Hematopoietic multipotent progenitor cell (in vitro differentiated cells): ENCODE measurements at regions not wholly inside any gene's neighbourhood (a gene's known extent, or its start where the extent isn't known, plus 50 kb on each side); places are given as distances from the start of the nearest gene placed in this dataset.
"Not testable (repeated sequence)": the region's sequence is repeated elsewhere in the genome, so short reads cannot be mapped to it uniquely, and the experiment has no call there.

Source experiments
- DNase-seq, 3 donors: peaks; one replicate each; pipeline ENCODE4 v3.0.0-alpha.2; 2011 to 2015; ENCODE audit warnings: low read depth in 2 of 3, low spot score in 2 of 3

DNA sequence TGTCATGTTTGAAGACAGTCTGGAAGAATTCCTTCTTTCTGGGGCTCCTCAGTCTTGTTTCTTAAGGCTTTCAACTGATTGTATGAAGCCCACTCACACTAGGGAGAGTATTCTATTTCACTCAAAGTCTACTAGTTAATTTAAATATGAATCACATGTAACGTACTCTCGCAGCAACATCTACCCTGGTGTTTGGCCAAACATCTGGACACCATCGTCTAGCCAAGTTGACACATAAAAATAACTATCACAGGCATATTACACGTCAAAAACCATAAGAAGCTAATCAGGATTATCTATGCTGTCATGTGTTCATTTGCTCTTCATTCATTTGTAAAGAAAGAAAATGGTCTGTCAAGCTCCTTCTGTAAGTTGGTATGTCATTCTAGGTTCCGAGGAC lies 787.4 kb downstream of the KCNJ2 start:
- DNase-seq: no peak

DNA sequence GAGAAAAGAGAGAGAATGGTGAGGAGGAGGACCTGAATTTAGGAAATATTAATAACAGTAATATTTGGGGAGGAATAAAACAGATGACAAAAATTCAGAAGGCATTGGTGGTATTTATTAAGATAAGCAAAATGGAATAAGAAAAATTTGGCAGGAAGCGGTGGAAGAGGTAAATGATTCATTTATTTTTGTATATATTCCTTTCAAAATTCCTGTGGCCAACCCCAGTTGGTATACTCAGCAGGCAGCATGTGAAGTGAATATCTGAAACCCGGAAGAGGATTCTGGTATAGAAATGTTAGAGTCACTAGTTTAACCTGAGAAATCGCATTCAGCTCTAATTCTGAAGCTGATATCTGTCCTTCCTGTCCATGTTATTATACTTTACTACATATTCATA lies 792.0 kb downstream of the KCNJ2 start:
- DNase-seq: no peak

DNA sequence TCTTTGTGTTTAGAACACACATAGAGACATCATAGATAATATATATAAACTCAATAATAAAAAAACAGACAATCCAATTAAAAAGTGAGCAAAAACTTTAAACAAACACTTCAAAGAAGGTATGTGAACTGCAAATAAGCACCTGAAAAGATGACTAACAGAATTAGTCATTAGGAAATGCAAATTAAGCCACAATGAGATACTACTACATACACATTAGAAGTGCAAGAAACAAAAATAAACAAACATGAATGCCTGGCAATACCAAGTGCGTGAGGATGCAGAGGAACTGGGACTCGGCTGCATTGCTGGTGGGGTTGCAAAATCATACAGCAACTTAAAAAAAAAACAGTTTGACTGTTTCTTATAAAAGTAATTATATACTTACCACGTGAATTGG lies 799.0 kb downstream of the KCNJ2 start:
- DNase-seq: no peak

DNA sequence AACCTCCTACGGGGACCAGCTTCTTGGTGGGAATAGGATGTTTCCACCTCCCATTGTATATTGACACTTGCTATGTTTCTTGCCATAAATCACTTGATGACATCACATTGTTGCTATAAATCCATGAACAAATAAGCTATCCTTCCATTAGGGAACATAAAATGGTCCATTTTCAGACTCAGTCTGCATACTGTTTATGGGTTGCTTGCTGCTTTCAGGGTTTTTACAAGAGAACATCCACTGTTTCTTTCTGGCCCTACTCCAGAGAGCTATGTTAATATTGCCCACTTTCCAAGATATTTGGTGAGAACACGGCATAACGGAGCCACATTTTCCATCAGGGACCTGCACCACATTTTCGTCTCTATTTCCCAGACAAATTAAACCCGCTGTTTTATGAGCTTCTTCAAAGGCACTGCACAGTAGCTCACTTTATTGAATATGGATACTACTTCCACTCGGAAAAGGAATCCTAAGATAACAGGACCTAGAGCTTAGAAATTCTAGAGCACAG lies 800.2 kb downstream of the KCNJ2 start:
- DNase-seq: no peak

DNA sequence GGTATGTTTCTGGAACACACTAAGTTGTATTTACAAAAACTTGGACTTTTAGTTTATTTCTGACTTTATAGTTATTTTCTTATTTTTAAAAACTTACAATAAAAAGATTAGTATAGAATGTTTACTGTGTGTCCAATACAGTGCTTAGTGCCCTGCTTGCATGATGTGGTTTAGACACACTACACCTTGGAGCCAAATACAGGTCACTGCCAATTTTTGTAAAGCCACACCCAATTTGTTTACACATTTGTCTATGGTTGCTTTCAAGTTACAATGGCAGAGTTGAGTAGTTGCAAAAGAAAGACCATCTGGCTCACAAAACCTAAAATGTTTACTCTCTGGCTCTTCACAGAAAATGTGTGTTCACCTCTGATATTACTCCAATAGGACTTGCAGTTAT lies 807.1 kb downstream of the KCNJ2 start:
- no peak for DNase-seq

DNA sequence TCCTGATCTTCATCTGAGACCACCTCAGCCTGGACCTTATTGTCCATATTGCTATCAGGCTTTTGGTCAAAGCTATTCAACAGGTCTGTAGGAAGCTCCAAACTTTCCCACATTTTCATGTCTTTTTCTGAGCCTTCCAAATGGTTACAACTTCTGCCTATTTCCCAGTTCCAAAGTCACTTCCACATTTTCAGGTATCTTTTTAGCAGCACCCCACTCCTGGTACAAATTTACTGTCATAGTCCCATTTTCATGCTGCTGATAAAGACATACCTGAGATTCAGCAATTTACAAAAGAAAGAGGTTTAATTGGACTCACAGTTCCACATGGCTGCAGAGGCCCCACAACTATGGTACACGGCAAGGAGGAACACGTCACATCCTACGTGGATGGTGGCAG lies 815.5 kb downstream of the KCNJ2 start:
- no peak for DNase-seq

DNA sequence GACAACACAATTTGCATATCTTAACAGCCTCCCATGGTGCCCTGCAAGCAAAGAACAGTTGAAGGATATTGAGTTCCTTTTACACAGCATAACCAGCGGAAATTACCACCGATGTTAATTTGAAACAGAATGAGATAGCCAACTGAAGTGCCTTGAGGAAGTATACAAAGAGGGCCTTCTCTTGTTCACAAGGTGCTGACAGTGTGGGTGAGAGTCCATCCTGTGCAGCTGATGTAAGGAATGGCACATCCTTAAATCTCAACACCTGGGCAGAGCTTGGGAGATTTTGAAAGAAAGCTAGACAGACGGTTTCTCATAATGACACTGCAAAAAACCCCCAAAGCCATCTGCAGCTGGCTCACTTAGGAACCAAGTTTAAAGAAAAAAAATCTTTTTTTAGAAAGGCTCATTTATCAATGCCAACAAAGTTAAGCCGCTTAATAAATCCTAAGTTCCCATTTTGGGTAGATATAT lies 818.6 kb downstream of the KCNJ2 start:
- DNase-seq: peak in 2 of 3 donors; percentile 39 to 81

DNA sequence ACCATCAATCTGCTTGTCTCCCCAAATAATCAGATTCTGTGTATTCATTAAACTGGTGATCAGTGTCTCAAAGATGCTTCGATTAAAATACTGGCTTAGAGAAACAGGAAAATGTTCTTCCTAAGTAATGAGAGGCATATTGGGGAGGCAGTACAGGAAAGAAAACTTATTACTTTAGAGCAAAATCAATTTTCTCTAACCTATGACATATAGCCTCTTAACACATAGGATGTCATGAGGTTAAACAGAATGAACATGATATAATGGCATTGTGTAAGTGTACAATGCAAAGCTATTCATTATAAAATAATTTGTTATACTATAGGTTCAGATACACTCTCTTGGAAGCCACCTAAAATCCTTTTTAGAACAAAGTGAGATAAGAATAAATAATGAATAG lies 819.3 kb downstream of the KCNJ2 start:
- DNase-seq: no peak

DNA sequence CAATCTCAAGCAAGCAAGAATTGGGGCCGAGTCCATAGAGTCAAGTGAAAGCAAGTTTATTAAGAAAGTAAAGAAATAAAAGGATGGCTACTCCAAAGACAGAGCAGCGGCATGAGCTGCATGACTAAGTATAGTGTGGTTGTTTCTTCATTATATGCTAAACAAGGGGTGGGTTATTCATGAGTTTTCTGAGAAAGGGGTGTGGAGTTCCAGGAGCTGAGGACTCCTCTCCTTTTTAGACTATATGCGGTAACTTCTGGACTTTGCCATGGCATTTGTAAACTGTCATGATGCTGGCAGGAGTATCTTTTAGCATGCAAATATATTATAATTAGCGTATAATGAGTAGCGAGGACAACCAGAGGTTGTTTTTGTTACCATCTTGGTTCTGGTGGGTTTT lies 819.9 kb downstream of the KCNJ2 start:
- no peak for DNase-seq

DNA sequence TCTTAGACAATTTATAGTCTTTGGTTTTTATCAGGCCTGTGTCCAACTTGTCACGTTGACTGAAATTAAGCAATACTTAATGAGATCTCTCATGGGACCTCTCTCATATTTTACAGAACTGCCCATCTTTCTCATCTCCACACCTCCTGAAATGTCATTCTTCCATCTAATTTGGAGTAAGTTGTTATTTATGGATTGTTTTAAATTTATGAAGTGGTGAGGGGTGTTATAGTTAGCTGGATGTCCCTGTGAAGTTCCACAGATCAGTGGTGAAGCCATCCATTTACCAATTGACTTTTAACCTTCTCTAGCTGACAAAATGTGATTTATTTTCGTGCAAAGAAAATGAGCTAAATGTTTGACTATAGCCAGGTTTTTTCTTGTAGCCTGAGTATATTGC lies 824.9 kb downstream of the KCNJ2 start:
- no peak for DNase-seq

DNA sequence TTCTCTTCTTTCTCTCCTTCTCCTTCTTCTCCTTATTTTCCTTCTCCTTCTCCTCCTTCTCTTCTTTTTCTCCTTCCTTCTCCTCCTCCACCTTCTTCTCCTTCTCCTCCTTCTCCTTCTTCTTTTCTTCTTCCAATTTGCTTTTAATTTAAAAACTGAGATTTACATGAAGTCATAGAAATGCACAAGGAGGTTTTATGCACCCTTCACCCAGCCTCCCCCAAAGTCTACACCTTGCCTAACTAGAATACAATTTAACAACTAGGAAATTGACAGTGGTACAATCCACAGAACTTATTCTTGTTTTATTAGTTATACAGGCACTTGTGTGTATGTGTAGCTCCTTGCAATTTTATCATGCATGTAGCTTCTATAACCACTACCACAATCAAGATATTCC lies 826.7 kb downstream of the KCNJ2 start:
- no peak for DNase-seq

DNA sequence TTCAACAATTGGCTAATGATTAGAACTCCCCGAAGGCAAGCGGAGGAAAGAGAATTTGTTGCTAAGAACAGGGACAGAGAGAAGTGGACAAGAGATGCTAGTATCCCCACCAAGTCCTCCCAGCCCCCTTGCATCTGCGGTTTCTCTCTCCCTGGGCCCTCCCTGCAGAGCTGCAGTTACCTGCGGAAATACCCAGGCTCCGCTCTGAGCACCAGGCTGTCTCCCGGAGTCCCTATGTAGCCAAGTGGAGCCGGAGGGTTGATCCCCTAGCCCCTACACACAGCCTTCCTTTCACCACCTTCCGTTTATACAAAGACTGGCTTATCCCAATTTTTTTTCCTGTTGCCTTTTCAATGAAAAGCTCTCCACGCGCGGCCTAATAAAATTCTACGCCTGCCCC lies 834.4 kb downstream of the KCNJ2 start:
- DNase-seq: no peak

DNA sequence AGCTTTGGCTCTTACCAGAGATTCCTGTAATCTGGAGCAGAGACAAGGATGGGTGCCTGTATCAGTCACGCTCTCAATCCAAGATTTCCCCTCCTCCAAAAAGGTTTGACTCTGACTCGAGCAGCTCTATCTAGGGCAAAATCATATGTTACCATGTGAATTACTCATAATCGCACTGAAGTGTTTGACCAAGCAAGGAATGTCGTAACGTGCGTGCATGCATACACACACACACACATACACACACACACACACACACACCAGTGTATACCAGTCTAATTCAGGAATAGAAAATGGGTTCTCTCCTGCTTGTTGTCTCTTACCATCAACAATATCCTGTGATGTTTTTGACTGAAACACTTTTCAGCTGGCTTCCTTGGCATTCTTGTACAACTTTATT lies 835.1 kb downstream of the KCNJ2 start:
- DNase-seq: no peak

DNA sequence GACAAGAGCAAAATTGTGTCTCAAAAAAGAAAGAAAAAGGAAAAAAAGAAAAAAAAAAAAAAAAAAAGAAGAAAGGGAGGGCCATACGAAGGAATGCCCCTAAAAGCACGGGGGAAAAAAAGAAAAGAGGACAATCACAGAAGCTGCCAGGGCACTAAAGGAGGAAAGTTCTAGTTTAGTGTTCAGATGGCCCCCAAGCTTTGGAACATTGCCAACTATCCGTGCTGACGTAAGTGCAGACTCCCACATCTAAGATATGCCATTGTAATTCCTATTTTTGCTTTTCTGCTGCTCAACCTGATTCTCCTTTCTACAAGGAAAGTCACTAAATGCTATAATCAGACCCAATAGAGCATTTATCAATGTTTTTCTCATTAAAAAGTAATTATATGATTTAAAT lies 842.1 kb downstream of the KCNJ2 start:
- no peak for DNase-seq

DNA sequence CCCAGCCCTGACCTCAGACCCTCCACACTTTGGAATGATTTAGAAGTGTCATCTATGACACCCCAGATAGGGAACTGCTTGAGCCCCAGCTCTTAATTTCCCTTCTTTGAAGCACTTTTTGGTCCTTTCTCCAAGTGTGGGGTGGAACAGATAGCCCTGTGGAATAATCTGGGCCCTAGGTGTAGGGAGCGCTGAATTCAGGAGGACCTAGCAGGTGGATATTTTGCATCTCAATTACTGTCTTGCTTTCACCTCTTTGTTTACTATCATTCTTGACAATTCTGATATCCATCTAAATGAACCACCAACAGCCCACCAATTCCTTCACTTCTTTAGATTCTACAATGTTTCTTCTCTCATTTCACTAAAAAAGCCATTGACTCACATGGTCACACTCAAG lies 850.4 kb downstream of the KCNJ2 start:
- DNase-seq: no peak

DNA sequence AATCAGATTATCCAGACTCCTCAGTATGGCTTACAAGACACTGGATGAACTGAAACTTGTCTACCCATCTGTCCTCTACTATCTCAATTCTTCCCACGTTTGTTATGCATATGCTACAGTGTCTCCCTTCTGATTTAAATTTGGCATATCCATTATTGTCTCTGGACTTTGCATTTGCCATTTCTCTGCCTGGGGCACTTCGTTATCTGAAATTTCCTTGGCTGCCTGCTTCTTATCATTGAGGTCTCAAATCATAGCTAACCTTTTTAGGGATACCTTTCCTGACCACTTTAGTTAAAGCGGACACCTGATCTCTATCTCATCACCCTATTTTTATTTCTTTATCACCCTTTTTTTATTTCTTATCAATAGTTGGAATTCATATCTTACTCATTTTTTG lies 853.4 kb downstream of the KCNJ2 start:
- DNase-seq: no peak

DNA sequence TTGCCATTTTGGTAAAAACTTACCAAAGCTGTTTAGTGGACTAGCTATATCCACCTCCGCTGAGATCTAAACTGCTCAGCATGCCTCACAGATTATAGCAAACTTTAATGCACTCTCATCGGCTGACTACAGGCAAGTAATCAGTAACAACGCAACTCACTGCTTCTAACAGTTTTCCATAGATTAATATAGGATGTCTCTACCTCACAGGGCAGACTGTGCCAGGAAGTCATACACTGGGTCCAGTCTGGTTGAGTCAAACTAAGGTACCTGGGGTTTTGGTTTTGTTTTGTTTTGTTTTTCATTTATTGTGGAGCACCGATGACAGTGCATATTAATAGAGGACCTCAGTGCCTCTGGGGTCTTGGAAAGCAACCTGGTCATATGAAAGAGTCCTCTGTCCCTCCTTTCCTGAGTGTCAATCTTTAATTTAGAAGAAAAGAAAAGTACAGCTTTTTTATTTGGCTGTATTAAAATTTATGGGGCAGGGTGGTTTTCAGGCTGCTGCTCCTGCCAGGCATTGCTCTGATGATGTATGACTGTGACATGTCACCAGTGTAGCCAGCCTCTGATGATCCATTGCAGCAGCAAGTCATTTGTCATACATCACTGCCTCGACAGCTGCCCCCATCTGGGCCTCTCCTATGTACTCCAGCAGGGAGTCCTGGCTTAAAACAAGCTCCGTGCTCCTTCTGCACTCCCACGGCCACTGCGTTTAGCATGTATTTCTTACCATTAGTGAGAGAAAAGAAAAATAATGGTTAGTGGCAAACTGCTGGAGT lies 854.1 kb downstream of the KCNJ2 start:
- no peak for DNase-seq

DNA sequence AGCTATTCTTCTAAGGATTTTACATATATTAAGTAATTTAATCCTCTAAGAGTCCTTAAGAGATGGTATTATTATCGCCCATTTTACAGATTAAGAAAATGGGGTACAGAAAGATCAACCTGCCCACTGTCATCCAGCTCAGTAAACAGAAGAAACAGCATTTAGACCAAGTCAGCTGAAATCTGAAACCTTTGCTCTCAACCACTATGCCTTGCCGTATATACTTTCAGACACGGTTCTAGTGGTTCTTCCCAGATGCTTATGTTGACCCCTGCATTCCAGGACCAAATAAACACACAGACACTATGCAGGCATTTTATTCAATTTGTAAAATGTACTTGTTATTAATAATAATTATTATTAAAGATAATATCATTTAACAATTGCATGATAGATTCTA lies 854.8 kb downstream of the KCNJ2 start:
- DNase-seq: no peak

DNA sequence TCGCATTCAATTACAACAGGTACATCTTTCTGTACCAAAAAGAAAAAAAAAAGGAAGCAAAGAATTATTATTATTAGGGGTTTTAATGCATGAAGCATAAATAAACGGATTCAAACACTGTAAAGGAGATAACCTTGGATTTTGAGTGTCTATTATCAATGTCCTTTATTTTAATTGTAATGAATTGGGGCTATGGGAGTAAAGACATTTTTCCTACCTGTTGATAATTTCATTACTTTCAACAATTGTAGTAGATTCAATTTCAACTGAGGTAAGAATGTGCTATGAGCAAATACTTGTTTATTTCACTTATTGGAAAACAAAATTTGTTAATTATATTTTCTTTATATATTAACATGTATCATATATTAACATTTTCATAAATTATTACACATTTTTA lies 855.6 kb downstream of the KCNJ2 start:
- no peak for DNase-seq

DNA sequence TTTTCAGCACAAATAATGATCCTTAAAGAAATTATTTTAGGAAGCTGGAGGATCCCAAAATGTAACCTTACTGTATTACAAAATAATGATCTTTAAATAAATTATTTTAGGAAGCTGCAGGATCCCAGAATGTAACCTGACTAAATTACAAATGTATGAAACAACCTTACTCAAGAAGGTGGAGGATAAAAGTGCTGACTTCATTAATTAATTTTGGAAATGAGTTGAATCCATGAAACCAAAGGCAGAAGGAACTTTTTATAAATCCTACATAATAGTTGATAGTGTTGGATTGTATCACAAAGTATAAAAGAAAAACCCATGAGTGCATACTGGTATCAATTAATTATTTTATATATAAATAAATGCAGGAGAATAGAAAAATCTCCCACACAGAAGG lies 859.9 kb downstream of the KCNJ2 start:
- no peak for DNase-seq

DNA sequence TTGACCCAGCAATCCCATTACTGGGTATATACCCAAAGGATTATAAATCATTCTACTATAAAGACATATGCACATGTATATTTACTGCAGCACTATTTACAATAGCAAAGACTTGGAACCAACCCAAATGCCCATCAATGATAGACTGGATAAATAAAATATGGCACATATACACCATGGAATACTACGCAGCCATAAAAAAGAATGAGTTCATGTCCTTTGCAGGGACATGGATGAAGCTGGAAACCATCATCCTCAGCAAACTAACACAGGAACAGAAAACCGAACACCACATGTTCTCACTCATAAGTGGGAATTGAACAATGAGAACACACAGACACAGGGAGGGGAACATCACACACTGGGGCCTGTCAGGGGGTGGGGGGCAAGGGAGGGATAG lies 862.0 kb downstream of the KCNJ2 start:
- not testable (repeated sequence) for DNase-seq

DNA sequence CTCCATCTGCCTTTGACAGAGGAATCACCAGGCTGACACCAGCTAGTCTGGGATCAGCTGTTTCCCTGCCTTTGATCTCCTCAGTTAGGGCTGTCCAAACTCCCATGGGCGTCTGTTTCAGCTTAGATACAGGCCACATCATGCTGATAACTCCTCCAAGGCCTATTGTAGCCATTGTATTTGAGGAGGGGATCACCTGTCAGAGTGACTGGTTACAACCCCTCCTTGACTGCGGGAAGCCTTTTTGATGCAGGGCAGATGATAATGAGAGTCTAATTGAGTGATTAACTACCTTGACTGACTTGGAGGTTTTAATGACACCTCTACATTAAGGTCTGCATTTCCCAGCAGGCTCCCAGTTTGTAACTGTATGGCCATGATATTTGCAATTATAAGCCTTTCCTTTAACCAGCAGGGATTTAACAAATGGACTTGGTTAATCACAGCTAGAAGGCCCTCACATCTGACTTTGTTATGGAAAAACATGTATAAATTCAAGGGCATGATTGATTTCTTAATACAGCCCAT lies 863.5 kb downstream of the KCNJ2 start:
- no peak for DNase-seq

DNA sequence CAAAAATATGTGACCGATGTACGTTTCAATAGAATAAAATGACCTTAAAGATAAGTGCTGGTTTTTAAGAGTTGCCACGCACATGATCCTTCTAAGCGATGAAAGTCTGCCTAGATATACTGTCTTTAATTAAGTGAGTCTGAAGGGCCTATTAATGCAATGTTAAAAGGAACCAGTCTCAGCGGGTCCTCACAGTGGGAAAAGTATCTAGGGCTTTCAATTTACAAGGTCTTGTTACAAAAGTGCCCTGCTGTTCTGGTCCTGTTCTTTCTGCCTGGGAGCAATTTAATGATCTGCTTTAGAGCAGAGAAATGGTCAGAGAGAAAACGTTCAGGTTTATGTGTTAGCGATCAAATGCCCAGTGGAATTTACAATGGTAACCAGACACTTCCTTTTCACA lies 864.0 kb downstream of the KCNJ2 start:
- no peak for DNase-seq
